Hepatocyte (in vitro differentiated cells): ENCODE measurements at regions not wholly inside any gene's neighbourhood (a gene's known extent, or its start where the extent isn't known, plus 50 kb on each side); places are given as distances from the start of the nearest gene placed in this dataset.
A peak's percentile ranks its signal among the peaks of the same experiment; 100 is the strongest.

ENCODE experiments used
- DNase-seq: peaks from one replicate; pipeline ENCODE4 v3.0.0-alpha.2; 2016; ENCODE audit warnings: low spot score
- H2AFZ ChIP-seq: fragments of 200-600 bp; sonication (generic); 2 replicates; pipeline ENCODE4 v1.6.0; 2016; ENCODE audit warnings: antibody characterized with exemption, mild to moderate bottlenecking
- H3K27ac ChIP-seq: fragments of 200-600 bp; sonication (generic); 2 replicates; pipeline ENCODE4 v1.5.1; 2016; ENCODE audit warnings: mild to moderate bottlenecking
- H3K27me3 ChIP-seq: fragments of 200-600 bp; sonication (generic); 2 replicates; pipeline ENCODE4 v1.6.1; 2016
- H3K36me3 ChIP-seq: fragments of 200-600 bp; sonication (generic); replicated peaks from 2 replicates; pipeline ENCODE4 v1.5.1; 2016; ENCODE audit warnings: low read depth; ENCODE audit not compliant: insufficient read depth
- H3K4me1 ChIP-seq: fragments of 200-600 bp; sonication (generic); 2 replicates; pipeline ENCODE4 v1.5.1; 2016; ENCODE audit warnings: mild to moderate bottlenecking, moderate library complexity; ENCODE audit not compliant: insufficient read depth
- H3K4me2 ChIP-seq: fragments of 200-600 bp; sonication (generic); 2 replicates; pipeline ENCODE4 v1.6.0; 2016
- H3K4me3 ChIP-seq: fragments of 200-600 bp; sonication (generic); 2 replicates; pipeline ENCODE4 v1.5.1; 2016; ENCODE audit warnings: mild to moderate bottlenecking
- H3K79me2 ChIP-seq: fragments of 200-600 bp; sonication (generic); 2 replicates; pipeline ENCODE4 v1.6.0; 2017; ENCODE audit warnings: mild to moderate bottlenecking
- H3K9me2 ChIP-seq: fragments of 200-600 bp; sonication (generic); replicated peaks from 2 replicates; pipeline ENCODE4 v1.6.0; 2017; ENCODE audit warnings: mild to moderate bottlenecking; ENCODE audit not compliant: insufficient read depth
- H3K9me3 ChIP-seq: fragments of 200-600 bp; sonication (generic); 2 replicates; pipeline ENCODE4 v1.5.1; 2016; ENCODE audit warnings: low read depth, mild to moderate bottlenecking
- H4K20me1 ChIP-seq: fragments of 200-600 bp; sonication (generic); 2 replicates; pipeline ENCODE4 v1.6.0; 2016; ENCODE audit warnings: mild to moderate bottlenecking; ENCODE audit not compliant: insufficient read depth, poor library complexity, severe bottlenecking
- EZH2 ChIP-seq: fragments of 200-600 bp; sonication (generic); IDR thresholded peaks from 2 replicates; pipeline ENCODE4 v1.6.1; 2016; ENCODE audit warnings: antibody characterized with exemption, mild to moderate bottlenecking, borderline replicate concordance
- EZH2phosphoT487 ChIP-seq: fragments of 200-600 bp; sonication (generic); IDR thresholded peaks from one replicate; pipeline ENCODE4 v1.6.1; 2018; ENCODE audit warnings: antibody characterized with exemption, mild to moderate bottlenecking, low read depth, moderate library complexity; ENCODE audit not compliant: unreplicated experiment, severe bottlenecking
- WGBS: methylation state at CpG from one replicate; pipeline ENCODE4 v1.1.6; 2016; ENCODE audit warnings: low lambda C conversion rate; ENCODE audit errors: missing lambda C conversion rate; 5-methylcytosine and 5-hydroxymethylcytosine counted together
- TF ChIP-seq, protein P1 (sequence below): fragments of 200-600 bp; sonication (generic); IDR thresholded peaks from 2 replicates; pipeline ENCODE4 v1.5.1; 2016; ENCODE audit warnings: antibody characterized with exemption, mild to moderate bottlenecking; ENCODE audit not compliant: poor library complexity

DNA sequence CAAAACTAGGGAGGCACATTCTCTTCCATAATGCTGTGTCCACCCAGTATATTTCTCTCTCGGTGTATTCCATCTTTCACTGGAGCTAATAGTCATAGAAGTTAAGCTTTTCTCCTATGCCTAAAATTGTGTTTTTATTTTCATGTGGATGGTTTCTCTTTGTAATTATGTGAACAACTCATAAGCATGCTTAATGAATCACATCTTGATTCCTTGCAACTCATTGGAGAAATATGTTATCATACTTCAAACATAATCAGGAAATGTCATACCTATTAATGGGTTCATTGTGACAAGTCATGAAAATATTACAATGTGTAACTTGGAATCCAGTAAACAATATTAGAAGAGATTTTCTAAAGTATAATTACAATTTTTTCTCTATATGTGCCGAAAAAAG, 186.3 kb downstream of the SLC7A11 start:
- no peak for TF ChIP-seq EZH2phosphoT487
- TF ChIP-seq, protein P1, sequence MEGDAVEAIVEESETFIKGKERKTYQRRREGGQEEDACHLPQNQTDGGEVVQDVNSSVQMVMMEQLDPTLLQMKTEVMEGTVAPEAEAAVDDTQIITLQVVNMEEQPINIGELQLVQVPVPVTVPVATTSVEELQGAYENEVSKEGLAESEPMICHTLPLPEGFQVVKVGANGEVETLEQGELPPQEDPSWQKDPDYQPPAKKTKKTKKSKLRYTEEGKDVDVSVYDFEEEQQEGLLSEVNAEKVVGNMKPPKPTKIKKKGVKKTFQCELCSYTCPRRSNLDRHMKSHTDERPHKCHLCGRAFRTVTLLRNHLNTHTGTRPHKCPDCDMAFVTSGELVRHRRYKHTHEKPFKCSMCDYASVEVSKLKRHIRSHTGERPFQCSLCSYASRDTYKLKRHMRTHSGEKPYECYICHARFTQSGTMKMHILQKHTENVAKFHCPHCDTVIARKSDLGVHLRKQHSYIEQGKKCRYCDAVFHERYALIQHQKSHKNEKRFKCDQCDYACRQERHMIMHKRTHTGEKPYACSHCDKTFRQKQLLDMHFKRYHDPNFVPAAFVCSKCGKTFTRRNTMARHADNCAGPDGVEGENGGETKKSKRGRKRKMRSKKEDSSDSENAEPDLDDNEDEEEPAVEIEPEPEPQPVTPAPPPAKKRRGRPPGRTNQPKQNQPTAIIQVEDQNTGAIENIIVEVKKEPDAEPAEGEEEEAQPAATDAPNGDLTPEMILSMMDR: no peak
- no peak for TF ChIP-seq EZH2
- no peak overlapping the region for H3K27ac ChIP-seq
- no peak overlapping the region for H3K4me3 ChIP-seq
- no peak for DNase-seq
- H4K20me1 ChIP-seq: no peaks in the 10 kb centered on the region
- no peak overlapping the region for H3K4me2 ChIP-seq
- no peak overlapping the region for H2AFZ ChIP-seq
- no peaks in the 10 kb centered on the region for H3K36me3 ChIP-seq
- no peaks in the 10 kb centered on the region for H3K9me3 ChIP-seq
- no peaks in the 10 kb centered on the region for H3K9me2 ChIP-seq
- WGBS: 94% methylated on average over 2 of the region's 2 CpGs
- H3K79me2 ChIP-seq: no peaks in the 10 kb centered on the region
- peaks cover 11% of the 10 kb centered on the region for H3K4me1 ChIP-seq
- H3K27me3 ChIP-seq: no peaks in the 10 kb centered on the region

DNA sequence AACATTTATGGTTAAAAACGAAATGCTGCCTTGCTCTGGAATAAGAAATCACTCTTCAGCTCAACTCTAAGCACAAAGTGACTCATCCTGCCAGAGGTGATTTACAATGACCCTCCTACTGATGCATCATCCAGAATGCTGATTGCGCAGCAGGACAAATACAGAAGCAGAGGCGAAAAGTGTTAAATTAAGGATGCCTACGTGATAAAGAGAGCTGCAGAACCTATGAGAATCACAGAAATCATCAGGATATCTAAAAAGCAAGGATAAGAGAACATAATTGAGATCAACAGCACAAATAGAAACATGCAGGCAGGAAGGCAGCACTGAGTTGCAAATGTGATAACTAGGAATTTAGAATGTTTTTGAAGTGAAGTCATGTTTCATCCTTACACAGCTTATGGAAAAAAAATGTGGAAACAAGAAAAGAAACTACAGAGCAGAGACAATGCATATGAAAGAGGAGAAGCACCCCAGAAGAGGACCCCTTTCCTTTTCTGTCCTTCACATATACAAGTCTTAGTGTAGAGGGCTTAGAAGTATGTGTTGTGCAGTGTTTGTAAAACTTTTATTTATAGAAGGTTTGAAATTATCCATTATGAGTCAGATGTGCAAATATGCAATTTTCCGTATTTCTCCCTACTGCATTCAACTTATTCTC, 188.4 kb downstream of the SLC7A11 start:
- TF ChIP-seq EZH2phosphoT487 (no peak), EZH2 (no peak)
- TF ChIP-seq, protein P1: no peak
- H3K79me2 ChIP-seq: no peaks in the 10 kb centered on the region
- peak overlapping the region; percentile 42 for H3K4me2 ChIP-seq
- H3K36me3 ChIP-seq: no peaks in the 10 kb centered on the region
- no peaks in the 10 kb centered on the region for H3K9me3 ChIP-seq
- H3K4me3 ChIP-seq: no peak overlapping the region
- H3K9me2 ChIP-seq: no peaks in the 10 kb centered on the region
- no peak overlapping the region for H2AFZ ChIP-seq
- whole genome bisulfite sequencing: 42% methylated on average over 5 of the region's 5 CpGs
- H4K20me1 ChIP-seq: no peaks in the 10 kb centered on the region
- H3K27me3 ChIP-seq: no peaks in the 10 kb centered on the region
- DNase-seq: peak; percentile 78
- peaks cover 11% of the 10 kb centered on the region for H3K4me1 ChIP-seq
- H3K27ac ChIP-seq: peak overlapping the region; percentile 45

DNA sequence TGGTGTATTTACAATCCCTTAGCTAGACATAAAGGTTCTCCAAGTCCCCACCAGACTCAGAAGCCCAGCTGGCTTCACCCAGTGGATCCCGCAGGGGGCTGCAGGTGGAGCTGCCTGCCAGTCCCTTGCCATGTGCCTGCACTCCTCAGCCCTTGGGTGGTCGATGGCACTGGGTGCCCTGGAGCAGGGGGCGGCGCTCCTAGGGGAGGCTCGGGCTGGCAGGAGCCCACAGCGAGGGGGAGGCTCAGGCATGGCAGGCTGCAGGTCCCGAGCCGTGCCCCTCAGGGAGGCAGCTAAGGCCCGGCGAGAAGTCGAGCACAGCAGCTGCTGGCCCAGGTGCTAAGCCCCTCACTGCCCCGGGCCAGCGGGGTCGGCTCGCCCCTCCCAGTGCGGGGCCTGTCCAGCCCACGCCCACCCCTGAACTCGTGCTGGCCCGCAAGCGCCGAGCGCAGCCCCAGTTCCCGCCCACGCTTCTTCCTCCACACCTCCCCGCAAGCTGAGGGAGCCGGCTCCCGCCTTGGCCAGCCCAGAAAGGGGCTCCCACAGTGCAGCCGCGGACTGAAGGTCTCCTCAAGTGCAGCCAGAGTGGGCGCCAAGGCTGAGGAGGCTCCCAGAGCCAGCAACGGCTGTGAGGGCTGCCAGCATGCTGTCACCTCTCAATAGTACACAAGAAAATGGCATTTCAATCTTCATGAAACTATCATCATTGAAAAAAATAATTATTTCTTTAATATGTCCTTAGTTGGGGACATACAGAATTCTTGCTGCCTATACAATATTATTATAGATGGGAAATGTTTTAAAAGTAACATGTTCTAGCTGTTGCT, 189.1 kb downstream of the SLC7A11 start:
- H3K9me3 ChIP-seq: no peaks in the 10 kb centered on the region
- no peaks in the 10 kb centered on the region for H4K20me1 ChIP-seq
- no peak overlapping the region for H2AFZ ChIP-seq
- DNase-seq: no peak
- peak overlapping the region; percentile 50 for H3K27ac ChIP-seq
- no peaks in the 10 kb centered on the region for H3K27me3 ChIP-seq
- H3K4me2 ChIP-seq: no peak overlapping the region
- whole genome bisulfite sequencing: 94% methylated on average over 23 of the region's 31 CpGs
- H3K79me2 ChIP-seq: no peaks in the 10 kb centered on the region
- H3K4me1 ChIP-seq: peaks cover 11% of the 10 kb centered on the region
- H3K9me2 ChIP-seq: no peaks in the 10 kb centered on the region
- H3K36me3 ChIP-seq: no peaks in the 10 kb centered on the region
- no peak overlapping the region for H3K4me3 ChIP-seq
- TF ChIP-seq, protein P1: no peak
- TF ChIP-seq EZH2phosphoT487: no peak
- no peak for TF ChIP-seq EZH2
